PC-9 (cell line): ENCODE measurements at regions not wholly inside any gene's neighbourhood (a gene's known extent, or its start where the extent isn't known, plus 50 kb on each side); places are given as distances from the start of the nearest gene placed in this dataset.

Experiments
- BruUV-seq: library from RNA; stranded (reverse); fragments of 400-500 nt; replicated peaks from 2 replicates; lab custom pipeline; 2021; lab: Mats Ljungman, UMichigan
- CTCF ChIA-PET: fragments of 300-600 bp; sonication (Branson Sonifier 250); formaldehyde crosslinking; loops from one replicate; lab custom pipeline; 2022; ENCODE audit warnings: antibody characterized with exemption; lab: Charles Lee
- POLR2A ChIA-PET: fragments of 300-600 bp; sonication (Branson Sonifier 250); formaldehyde crosslinking; loops from one replicate; lab custom pipeline; 2022; ENCODE audit warnings: antibody characterized with exemption; ENCODE audit not compliant: unreplicated experiment; lab: Charles Lee
- DNase-seq, 2 experiments: peaks; one replicate each; pipeline versions ENCODE4 v3.0.0 to v3.0.0-alpha.2; 2015 to 2022; ENCODE audit warnings: mixed read lengths in 1 of 2
- H2AFZ ChIP-seq: fragments of 200-600 bp; sonication (generic); 2 replicates; pipeline ENCODE4 v1.8.1; 2017; ENCODE audit warnings: antibody characterized with exemption
- H3F3A ChIP-seq: fragments of 200-600 bp; sonication (generic); 2 replicates; pipeline ENCODE4 v1.8.1; 2017; ENCODE audit warnings: antibody characterized with exemption, mild to moderate bottlenecking, low read depth; ENCODE audit not compliant: insufficient read depth
- H3K27ac ChIP-seq: fragments of 200-600 bp; sonication (generic); 2 replicates; pipeline ENCODE4 v1.6.1; 2016; ENCODE audit warnings: mixed run types
- H3K27me3 ChIP-seq: fragments of 200-600 bp; sonication (generic); 2 replicates; pipeline ENCODE4 v1.6.1; 2016; ENCODE audit warnings: low read depth, mixed run types; ENCODE audit not compliant: insufficient read depth
- H3K36me3 ChIP-seq: fragments of 200-600 bp; sonication (generic); 2 replicates; pipeline ENCODE4 v1.6.1; 2016; ENCODE audit warnings: low read depth, mixed run types
- H3K4me1 ChIP-seq: fragments of 200-600 bp; sonication (generic); replicated peaks from 2 replicates; pipeline ENCODE4 v1.6.1; 2016; ENCODE audit warnings: mixed run types; ENCODE audit not compliant: insufficient read depth
- H3K4me2 ChIP-seq: fragments of 200-600 bp; sonication (generic); 2 replicates; pipeline ENCODE4 v1.6.1; 2017; ENCODE audit warnings: mixed run types
- H3K4me3 ChIP-seq: fragments of 200-600 bp; sonication (generic); 2 replicates; pipeline ENCODE4 v1.6.1; 2016; ENCODE audit warnings: mixed run types
- H3K79me2 ChIP-seq: fragments of 200-600 bp; sonication (generic); 2 replicates; pipeline ENCODE4 v1.6.1; 2017; ENCODE audit warnings: low read depth, mixed run types
- H3K9me2 ChIP-seq: fragments of 200-600 bp; sonication (generic); 2 replicates; pipeline ENCODE4 v1.8.1; 2017; ENCODE audit warnings: mild to moderate bottlenecking; ENCODE audit not compliant: insufficient read depth
- H3K9me3 ChIP-seq: fragments of 200-600 bp; sonication (generic); 2 replicates; pipeline ENCODE4 v1.8.1; 2016; ENCODE audit warnings: low read depth; ENCODE audit not compliant: insufficient read depth
- H4K20me1 ChIP-seq: fragments of 200-600 bp; sonication (generic); 2 replicates; pipeline ENCODE4 v1.8.1; 2017; ENCODE audit not compliant: insufficient read depth
- EZH2 ChIP-seq: fragments of 200-600 bp; sonication (generic); IDR thresholded peaks from 2 replicates; pipeline ENCODE4 v1.8.0; 2017; ENCODE audit warnings: antibody characterized with exemption, low read depth
- intact Hi-C: fragments of 100-400 bp; cut with micrococcal nuclease; formaldehyde crosslinking; loops from one replicate; pipeline ENCODE4 v1.10.0; 2022; ENCODE audit not compliant: unreplicated experiment
- TF ChIP-seq, protein P1 (sequence below): fragments of 200-600 bp; sonication (generic); conservative IDR thresholded peaks from 2 replicates; pipeline ENCODE4 v1.6.1; 2017; ENCODE audit warnings: mixed run types, antibody characterized with exemption, mild to moderate bottlenecking, moderate library complexity

DNA sequence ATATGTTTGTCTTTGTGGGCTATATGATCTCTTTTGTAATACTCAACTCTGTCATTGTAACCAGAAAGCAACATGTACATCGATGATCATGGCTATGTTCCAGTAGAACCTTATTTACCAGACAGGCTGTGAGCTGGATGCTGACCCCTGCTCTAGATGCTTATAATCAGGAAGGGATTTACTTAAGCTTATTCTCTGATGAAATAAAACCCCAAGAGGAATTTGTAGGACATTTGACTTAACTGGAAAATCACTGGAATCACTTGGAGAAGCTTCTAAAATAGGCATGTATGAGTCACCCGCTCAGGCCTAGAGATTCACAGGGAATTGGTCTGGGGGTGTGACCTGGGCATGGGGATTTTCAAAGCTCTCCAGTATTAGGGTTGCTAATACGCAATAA, 285.8 kb upstream of the ZNF608 start:
- Histone ChIP-seq H3K27me3 (no peaks in the 10 kb centered on the region), H3K79me2 (no peaks in the 10 kb centered on the region), H3K9me3 (no peaks in the 10 kb centered on the region), H3K27ac (no peak overlapping the region), H3K4me3 (no peak overlapping the region), H2AFZ (no peak overlapping the region), H3K36me3 (no peaks in the 10 kb centered on the region), H3K9me2 (no peaks in the 10 kb centered on the region), H3K4me2 (no peak overlapping the region), H4K20me1 (no peaks in the 10 kb centered on the region), H3F3A (peaks cover 8% of the 10 kb centered on the region; the same call in 1 of the 2 replicates), H3K4me1 (peaks cover 12% of the 10 kb centered on the region)
- ChIA-PET POLR2A (no interaction called here), CTCF (interaction anchor here (0.6 kb wide), 1 partner anchor 1993 kb away, joined by 5 read pairs; no protein-coding TSS in a partner anchor)
- intact Hi-C loops, result no loop called here
- TF ChIP-seq, protein P1, sequence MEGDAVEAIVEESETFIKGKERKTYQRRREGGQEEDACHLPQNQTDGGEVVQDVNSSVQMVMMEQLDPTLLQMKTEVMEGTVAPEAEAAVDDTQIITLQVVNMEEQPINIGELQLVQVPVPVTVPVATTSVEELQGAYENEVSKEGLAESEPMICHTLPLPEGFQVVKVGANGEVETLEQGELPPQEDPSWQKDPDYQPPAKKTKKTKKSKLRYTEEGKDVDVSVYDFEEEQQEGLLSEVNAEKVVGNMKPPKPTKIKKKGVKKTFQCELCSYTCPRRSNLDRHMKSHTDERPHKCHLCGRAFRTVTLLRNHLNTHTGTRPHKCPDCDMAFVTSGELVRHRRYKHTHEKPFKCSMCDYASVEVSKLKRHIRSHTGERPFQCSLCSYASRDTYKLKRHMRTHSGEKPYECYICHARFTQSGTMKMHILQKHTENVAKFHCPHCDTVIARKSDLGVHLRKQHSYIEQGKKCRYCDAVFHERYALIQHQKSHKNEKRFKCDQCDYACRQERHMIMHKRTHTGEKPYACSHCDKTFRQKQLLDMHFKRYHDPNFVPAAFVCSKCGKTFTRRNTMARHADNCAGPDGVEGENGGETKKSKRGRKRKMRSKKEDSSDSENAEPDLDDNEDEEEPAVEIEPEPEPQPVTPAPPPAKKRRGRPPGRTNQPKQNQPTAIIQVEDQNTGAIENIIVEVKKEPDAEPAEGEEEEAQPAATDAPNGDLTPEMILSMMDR, result no peak
- TF ChIP-seq EZH2, result no peak
- DNase-seq, result peak in 1 of 2 experiments; percentile 59
- no TSS peak for BruUV-seq

DNA sequence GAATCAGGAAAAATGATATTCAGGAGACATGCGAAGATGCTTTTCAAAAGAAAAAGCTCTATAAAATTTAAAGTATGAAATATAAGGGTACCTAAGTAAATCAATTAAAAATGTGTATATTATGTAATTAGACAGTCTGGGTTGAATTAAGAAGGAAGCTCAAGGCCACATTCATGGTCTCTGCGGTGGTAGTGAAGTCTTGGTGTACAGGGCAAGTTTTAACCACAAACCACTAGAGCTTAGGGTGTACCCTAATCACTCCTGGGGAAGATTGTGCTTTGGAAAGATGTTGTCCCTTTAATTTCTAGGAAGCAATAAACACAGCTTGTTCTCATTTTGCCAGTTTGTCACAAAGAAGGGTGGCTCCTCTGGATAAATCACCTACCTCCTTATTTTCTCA, 287.2 kb upstream of the ZNF608 start:
- H4K20me1 ChIP-seq, result no peaks in the 10 kb centered on the region
- H3K27ac ChIP-seq, result no peak overlapping the region
- peaks cover 6% of the 10 kb centered on the region; the same call in 1 of the 2 replicates for H3K4me1 ChIP-seq
- no peaks in the 10 kb centered on the region for H3F3A ChIP-seq
- no TSS peak for BruUV-seq
- no peaks in the 10 kb centered on the region for H3K9me3 ChIP-seq
- H3K4me3 ChIP-seq, result no peak overlapping the region
- intact Hi-C loops, result no loop called here
- H3K4me2 ChIP-seq, result no peak overlapping the region
- H3K9me2 ChIP-seq, result no peaks in the 10 kb centered on the region
- DNase-seq, result no peak
- no peaks in the 10 kb centered on the region for H3K36me3 ChIP-seq
- ChIA-PET POLR2A (no interaction called here), CTCF (no interaction called here)
- H2AFZ ChIP-seq, result no peak overlapping the region
- no peaks in the 10 kb centered on the region for H3K79me2 ChIP-seq
- TF ChIP-seq EZH2, result no peak
- TF ChIP-seq, protein P1, result no peak
- H3K27me3 ChIP-seq, result no peaks in the 10 kb centered on the region

DNA sequence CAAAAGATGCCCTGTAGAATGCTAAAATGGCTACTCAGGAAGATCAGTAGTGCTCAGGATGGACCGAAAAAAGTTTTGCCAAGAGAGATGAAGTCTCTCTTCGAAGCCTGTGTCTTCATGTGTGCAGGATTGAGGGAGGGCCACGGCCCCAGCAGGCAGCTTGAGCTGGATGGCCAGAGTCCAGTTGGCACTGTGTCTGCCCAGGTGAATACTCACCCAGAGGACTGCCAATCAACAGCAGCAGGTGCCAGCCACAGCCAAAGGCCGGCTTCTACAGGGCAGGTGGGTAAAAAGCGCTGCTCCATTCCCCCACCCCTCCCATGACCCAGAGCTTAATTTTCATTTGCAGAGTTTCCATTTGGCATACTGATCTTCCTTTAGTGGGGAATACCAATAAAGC, 287.9 kb upstream of the ZNF608 start:
- Histone ChIP-seq H4K20me1 (no peaks in the 10 kb centered on the region), H3K36me3 (no peaks in the 10 kb centered on the region), H3K9me3 (no peaks in the 10 kb centered on the region), H3K79me2 (no peaks in the 10 kb centered on the region), H3F3A (no peaks in the 10 kb centered on the region), H3K27me3 (no peaks in the 10 kb centered on the region), H3K4me1 (peaks cover 6% of the 10 kb centered on the region; the same call in 1 of the 2 replicates), H3K4me2 (no peak overlapping the region), H3K27ac (no peak overlapping the region), H2AFZ (no peak overlapping the region), H3K9me2 (no peaks in the 10 kb centered on the region), H3K4me3 (no peak overlapping the region)
- CTCF ChIA-PET, result no interaction called here
- no peak for DNase-seq
- BruUV-seq, result no TSS peak
- no peak for TF ChIP-seq EZH2
- TF ChIP-seq, protein P1, result no peak
- intact Hi-C loops, result no loop called here
- POLR2A ChIA-PET, result no interaction called here
